ENCODE measurements at regions not wholly inside any gene's neighbourhood (a gene's known extent, or its start where the extent isn't known, plus 50 kb on each side); places are given as distances from the start of the nearest gene placed in this dataset.

DNA sequence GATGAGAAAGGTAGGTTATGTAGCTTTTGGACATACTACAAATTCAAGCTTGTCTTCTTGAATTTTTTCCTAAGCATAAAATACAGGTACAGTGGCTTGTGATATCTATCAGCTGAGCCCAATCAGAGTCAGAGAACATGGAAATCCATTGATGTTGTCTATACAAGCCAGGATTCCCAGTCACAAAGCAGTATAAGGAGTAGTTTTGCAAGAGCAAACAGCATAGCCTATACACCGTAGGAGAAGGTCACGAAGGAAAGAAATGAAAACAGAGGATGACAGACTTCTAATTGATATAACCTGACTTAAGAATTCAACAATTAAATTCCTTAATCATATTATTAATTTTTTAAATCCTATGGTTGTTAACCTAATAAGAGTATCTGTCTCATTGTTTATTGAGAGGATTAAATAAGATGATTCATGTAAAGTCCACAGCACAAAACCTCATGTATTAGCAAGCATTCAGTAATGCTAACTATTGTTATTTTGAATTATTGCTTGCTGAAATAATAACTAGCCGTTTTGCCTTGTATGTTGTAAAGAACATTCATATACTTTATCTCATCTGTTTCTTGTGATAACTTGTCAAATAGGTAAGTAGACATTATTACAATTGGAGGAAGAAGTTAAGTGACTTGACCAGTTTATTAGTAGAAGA, 276.6 kb upstream of the ZPLD1 start:
- CTCF ChIA-PET (ENCODE audit: low intra/inter-chr PET ratio, low total read pairs): no interaction called here
- Histone ChIP-seq H3K4me3 (replicated peaks in 1 of 3; ENCODE audit: insufficient read depth in 1 of 3, low read depth in 2 of 3, low read length in 3 of 3) (no peak overlapping the region), H2AFZ (ENCODE audit: low read length) (no peak overlapping the region), H3K27ac (ENCODE audit: extremely low read length, insufficient read depth, low read length) (no peak overlapping the region), H4K20me1 (ENCODE audit: insufficient read depth, low read length) (no peaks in the 10 kb centered on the region), H3K4me1 (ENCODE audit: insufficient read depth, low read length) (no peaks in the 10 kb centered on the region), H3K79me2 (ENCODE audit: insufficient read depth, low read length) (no peaks in the 10 kb centered on the region), H3K27me3 (ENCODE audit: control insufficient read depth in 1 of 2, insufficient read depth in 2 of 2, low read length in 2 of 2) (no peaks in the 10 kb centered on the region), H3K36me3 (replicated peaks in 1 of 2; ENCODE audit: control insufficient read depth in 1 of 2, insufficient read depth in 2 of 2, low read length in 2 of 2) (no peaks in the 10 kb centered on the region), H3K4me2 (ENCODE audit: low read depth, low read length) (no peak overlapping the region), H3K9ac (ENCODE audit: insufficient read depth, low read depth, low read length) (no peak overlapping the region), H3K9me3 (ENCODE audit: low read length) (no peaks in the 10 kb centered on the region)
- WGBS (ENCODE audit: low lambda C conversion rate): 0% methylated on average over 3 of the region's 3 CpGs
- POLR2A ChIA-PET: no interaction called here
- intact Hi-C loops (cut with micrococcal nuclease; ENCODE audit: unreplicated experiment): no loop called here
- ATAC-seq (no peak), FAIRE-seq (no peak), DNase-seq (ENCODE audit: low spot score) (no peak)
- in situ Hi-C loops (cut with HindIII; ENCODE audit: extremely low pct_ligation_motif_present, low pct_unique_long_range_greater_than_20kb): no loop called here
- no TSS peak for BruUV-seq (replicated peaks)
- TF ChIP-seq FOXC1 (CRISPR knock-in tag; IDR thresholded peaks at IDR 0.05; ENCODE audit: borderline replicate concordance) (no peak), MIXL1 (CRISPR knock-in tag; IDR thresholded peaks at IDR 0.05) (no peak), ZNF337 (CRISPR knock-in tag; IDR thresholded peaks at IDR 0.05; ENCODE audit: borderline replicate concordance, low read depth) (no peak), JUN (CRISPR knock-in tag; IDR thresholded peaks at IDR 0.05) (no peak), ZNF24 (IDR thresholded peaks at IDR 0.05) (no peak), CBX1 (IDR thresholded peaks at IDR 0.05; ENCODE audit: low read depth) (no peak), FOSL2 (CRISPR knock-in tag; IDR thresholded peaks at IDR 0.05) (no peak), HCFC1 (IDR thresholded peaks at IDR 0.05; ENCODE audit: low read depth, low read length) (no peak)
- TF ChIP-seq, protein P1, sequence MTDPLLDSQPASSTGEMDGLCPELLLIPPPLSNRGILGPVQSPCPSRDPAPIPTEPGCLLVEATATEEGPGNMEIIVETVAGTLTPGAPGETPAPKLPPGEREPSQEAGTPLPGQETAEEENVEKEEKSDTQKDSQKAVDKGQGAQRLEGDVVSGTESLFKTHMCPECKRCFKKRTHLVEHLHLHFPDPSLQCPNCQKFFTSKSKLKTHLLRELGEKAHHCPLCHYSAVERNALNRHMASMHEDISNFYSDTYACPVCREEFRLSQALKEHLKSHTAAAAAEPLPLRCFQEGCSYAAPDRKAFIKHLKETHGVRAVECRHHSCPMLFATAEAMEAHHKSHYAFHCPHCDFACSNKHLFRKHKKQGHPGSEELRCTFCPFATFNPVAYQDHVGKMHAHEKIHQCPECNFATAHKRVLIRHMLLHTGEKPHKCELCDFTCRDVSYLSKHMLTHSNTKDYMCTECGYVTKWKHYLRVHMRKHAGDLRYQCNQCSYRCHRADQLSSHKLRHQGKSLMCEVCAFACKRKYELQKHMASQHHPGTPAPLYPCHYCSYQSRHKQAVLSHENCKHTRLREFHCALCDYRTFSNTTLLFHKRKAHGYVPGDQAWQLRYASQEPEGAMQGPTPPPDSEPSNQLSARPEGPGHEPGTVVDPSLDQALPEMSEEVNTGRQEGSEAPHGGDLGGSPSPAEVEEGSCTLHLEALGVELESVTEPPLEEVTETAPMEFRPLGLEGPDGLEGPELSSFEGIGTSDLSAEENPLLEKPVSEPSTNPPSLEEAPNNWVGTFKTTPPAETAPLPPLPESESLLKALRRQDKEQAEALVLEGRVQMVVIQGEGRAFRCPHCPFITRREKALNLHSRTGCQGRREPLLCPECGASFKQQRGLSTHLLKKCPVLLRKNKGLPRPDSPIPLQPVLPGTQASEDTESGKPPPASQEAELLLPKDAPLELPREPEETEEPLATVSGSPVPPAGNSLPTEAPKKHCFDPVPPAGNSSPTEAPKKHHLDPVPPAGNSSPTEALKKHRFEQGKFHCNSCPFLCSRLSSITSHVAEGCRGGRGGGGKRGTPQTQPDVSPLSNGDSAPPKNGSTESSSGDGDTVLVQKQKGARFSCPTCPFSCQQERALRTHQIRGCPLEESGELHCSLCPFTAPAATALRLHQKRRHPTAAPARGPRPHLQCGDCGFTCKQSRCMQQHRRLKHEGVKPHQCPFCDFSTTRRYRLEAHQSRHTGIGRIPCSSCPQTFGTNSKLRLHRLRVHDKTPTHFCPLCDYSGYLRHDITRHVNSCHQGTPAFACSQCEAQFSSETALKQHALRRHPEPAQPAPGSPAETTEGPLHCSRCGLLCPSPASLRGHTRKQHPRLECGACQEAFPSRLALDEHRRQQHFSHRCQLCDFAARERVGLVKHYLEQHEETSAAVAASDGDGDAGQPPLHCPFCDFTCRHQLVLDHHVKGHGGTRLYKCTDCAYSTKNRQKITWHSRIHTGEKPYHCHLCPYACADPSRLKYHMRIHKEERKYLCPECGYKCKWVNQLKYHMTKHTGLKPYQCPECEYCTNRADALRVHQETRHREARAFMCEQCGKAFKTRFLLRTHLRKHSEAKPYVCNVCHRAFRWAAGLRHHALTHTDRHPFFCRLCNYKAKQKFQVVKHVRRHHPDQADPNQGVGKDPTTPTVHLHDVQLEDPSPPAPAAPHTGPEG (CRISPR knock-in tag; IDR thresholded peaks at IDR 0.05): no peak
- TF ChIP-seq, protein P2, sequence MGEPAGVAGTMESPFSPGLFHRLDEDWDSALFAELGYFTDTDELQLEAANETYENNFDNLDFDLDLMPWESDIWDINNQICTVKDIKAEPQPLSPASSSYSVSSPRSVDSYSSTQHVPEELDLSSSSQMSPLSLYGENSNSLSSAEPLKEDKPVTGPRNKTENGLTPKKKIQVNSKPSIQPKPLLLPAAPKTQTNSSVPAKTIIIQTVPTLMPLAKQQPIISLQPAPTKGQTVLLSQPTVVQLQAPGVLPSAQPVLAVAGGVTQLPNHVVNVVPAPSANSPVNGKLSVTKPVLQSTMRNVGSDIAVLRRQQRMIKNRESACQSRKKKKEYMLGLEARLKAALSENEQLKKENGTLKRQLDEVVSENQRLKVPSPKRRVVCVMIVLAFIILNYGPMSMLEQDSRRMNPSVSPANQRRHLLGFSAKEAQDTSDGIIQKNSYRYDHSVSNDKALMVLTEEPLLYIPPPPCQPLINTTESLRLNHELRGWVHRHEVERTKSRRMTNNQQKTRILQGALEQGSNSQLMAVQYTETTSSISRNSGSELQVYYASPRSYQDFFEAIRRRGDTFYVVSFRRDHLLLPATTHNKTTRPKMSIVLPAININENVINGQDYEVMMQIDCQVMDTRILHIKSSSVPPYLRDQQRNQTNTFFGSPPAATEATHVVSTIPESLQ (CRISPR knock-in tag; conservative IDR thresholded peaks at IDR 0.05): no peak
- TF ChIP-seq, protein P3, sequence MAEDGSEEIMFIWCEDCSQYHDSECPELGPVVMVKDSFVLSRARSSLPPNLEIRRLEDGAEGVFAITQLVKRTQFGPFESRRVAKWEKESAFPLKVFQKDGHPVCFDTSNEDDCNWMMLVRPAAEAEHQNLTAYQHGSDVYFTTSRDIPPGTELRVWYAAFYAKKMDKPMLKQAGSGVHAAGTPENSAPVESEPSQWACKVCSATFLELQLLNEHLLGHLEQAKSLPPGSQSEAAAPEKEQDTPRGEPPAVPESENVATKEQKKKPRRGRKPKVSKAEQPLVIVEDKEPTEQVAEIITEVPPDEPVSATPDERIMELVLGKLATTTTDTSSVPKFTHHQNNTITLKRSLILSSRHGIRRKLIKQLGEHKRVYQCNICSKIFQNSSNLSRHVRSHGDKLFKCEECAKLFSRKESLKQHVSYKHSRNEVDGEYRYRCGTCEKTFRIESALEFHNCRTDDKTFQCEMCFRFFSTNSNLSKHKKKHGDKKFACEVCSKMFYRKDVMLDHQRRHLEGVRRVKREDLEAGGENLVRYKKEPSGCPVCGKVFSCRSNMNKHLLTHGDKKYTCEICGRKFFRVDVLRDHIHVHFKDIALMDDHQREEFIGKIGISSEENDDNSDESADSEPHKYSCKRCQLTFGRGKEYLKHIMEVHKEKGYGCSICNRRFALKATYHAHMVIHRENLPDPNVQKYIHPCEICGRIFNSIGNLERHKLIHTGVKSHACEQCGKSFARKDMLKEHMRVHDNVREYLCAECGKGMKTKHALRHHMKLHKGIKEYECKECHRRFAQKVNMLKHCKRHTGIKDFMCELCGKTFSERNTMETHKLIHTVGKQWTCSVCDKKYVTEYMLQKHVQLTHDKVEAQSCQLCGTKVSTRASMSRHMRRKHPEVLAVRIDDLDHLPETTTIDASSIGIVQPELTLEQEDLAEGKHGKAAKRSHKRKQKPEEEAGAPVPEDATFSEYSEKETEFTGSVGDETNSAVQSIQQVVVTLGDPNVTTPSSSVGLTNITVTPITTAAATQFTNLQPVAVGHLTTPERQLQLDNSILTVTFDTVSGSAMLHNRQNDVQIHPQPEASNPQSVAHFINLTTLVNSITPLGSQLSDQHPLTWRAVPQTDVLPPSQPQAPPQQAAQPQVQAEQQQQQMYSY (CRISPR knock-in tag; IDR thresholded peaks at IDR 0.05): no peak
- TF ChIP-seq, protein P4, sequence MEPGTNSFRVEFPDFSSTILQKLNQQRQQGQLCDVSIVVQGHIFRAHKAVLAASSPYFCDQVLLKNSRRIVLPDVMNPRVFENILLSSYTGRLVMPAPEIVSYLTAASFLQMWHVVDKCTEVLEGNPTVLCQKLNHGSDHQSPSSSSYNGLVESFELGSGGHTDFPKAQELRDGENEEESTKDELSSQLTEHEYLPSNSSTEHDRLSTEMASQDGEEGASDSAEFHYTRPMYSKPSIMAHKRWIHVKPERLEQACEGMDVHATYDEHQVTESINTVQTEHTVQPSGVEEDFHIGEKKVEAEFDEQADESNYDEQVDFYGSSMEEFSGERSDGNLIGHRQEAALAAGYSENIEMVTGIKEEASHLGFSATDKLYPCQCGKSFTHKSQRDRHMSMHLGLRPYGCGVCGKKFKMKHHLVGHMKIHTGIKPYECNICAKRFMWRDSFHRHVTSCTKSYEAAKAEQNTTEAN (CRISPR knock-in tag; conservative IDR thresholded peaks at IDR 0.05): no peak
